Esophagus squamous epithelium (tissue), 5 donors: ENCODE measurements at regions not wholly inside any gene's neighbourhood (a gene's known extent, or its start where the extent isn't known, plus 50 kb on each side); places are given as distances from the start of the nearest gene placed in this dataset.

ENCODE experiments used
- DNase-seq: peaks from one replicate; lab custom pipeline; 2025; lab: John Stamatoyannopoulos, UW
- H3K27ac ChIP-seq, 4 donors: fragments of 200-600 bp; sonication (generic); one replicate each; pipeline ENCODE4 v1.5.1; 2016 to 2019; ENCODE audit warnings: mild to moderate bottlenecking in 1 of 4
- H3K27me3 ChIP-seq, 4 donors: fragments of 200-600 bp; sonication (generic); 1 replicate in 3 of 4; 2 replicates in 1 of 4; pipeline versions ENCODE4 v1.5.1 to v1.6.0; 2017 to 2021; ENCODE audit warnings: antibody characterized with exemption in 1 of 4
- H3K36me3 ChIP-seq, 3 donors: fragments of 200-600 bp; sonication (generic); one replicate each; pipeline ENCODE4 v1.5.1; 2016 to 2019
- H3K4me1 ChIP-seq, 3 donors: fragments of 200-600 bp; sonication (generic); one replicate each; pipeline ENCODE4 v1.5.1; 2017 to 2019
- H3K4me3 ChIP-seq, 4 donors: fragments of 200-600 bp; sonication (generic); 1 replicate in 3 of 4; 2 replicates in 1 of 4; pipeline ENCODE4 v1.5.1; 2016 to 2019; ENCODE audit warnings: mild to moderate bottlenecking in 2 of 4, moderate library complexity in 1 of 4
- H3K9me3 ChIP-seq, 3 donors: fragments of 200-600 bp; sonication (generic); one replicate each; pipeline ENCODE4 v1.5.1; 2016 to 2019
- POLR2A ChIP-seq, 4 donors: fragments of 450-650 bp; IDR thresholded peaks; one replicate each; pipeline ENCODE4 v1.6.1; 2017; ENCODE audit warnings: antibody characterized with exemption in 4 of 4, mild to moderate bottlenecking in 4 of 4, moderate library complexity in 3 of 4
- WGBS, 2 donors: methylation state at CpG; one replicate each; pipeline ENCODE4 v1.1.5; 2018; 5-methylcytosine and 5-hydroxymethylcytosine counted together
- intact Hi-C: fragments of 100-400 bp; cut with DNase I; formaldehyde crosslinking; loops from one replicate; pipeline ENCODE4 v1.15.0; 2022
- TF ChIP-seq, protein P1 (sequence below), 6 experiments: fragments of 450-650 bp in 4 of 6; fragments of 200-600 bp in 2 of 6; sonication (generic) in 2 of 6; IDR thresholded peaks; one replicate each; pipeline ENCODE4 v1.5.1; 2016 to 2019; ENCODE audit warnings: antibody characterized with exemption in 6 of 6, mild to moderate bottlenecking in 4 of 6, moderate library complexity in 4 of 6
- donor health status: DM: yes; HTN: yes; CAD: no.

DNA sequence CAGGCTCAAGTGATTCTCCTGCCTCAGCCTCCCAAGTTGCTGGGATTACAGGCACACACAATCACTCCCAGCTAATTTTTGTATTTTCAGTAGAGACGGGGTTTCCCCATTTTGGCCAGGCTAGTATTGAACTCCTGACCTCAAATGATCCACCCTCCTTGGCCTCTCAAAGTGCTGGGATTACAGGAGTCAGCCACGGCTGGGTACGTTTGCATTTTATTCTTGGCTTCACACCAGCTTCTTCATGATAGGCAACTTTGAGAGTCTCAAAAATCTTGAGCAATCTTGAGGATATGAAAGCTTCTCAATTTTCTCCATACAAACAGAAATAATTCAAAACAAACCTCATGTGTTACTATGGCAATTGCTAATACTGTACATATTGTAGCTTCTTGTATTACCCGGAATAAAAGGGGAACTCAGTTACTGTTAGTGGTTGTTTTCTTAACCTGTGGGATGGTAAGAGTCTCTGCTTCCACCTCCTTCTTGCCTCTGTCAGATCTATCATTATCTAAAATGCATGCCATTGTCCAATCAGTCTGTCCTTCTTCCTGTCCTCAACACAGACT lies 102.9 kb upstream of the SYT4 start:
- DNase-seq: no peak
- intact Hi-C loops: no loop called here
- H3K36me3 ChIP-seq: no peaks in the 10 kb centered on the region
- TF ChIP-seq, protein P1, sequence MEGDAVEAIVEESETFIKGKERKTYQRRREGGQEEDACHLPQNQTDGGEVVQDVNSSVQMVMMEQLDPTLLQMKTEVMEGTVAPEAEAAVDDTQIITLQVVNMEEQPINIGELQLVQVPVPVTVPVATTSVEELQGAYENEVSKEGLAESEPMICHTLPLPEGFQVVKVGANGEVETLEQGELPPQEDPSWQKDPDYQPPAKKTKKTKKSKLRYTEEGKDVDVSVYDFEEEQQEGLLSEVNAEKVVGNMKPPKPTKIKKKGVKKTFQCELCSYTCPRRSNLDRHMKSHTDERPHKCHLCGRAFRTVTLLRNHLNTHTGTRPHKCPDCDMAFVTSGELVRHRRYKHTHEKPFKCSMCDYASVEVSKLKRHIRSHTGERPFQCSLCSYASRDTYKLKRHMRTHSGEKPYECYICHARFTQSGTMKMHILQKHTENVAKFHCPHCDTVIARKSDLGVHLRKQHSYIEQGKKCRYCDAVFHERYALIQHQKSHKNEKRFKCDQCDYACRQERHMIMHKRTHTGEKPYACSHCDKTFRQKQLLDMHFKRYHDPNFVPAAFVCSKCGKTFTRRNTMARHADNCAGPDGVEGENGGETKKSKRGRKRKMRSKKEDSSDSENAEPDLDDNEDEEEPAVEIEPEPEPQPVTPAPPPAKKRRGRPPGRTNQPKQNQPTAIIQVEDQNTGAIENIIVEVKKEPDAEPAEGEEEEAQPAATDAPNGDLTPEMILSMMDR (IDR thresholded peaks at IDR 0.05): no peak
- no peak for TF ChIP-seq POLR2A (IDR thresholded peaks at IDR 0.05)
- H3K9me3 ChIP-seq: no peaks in the 10 kb centered on the region
- no peak overlapping the region for H3K27ac ChIP-seq
- H3K4me1 ChIP-seq: no peaks in the 10 kb centered on the region
- 52 to 57% methylated on average over 4 of the region's 4 CpGs for WGBS, 2 donors
- no peaks in the 10 kb centered on the region for H3K27me3 ChIP-seq
- no peak overlapping the region for H3K4me3 ChIP-seq

DNA sequence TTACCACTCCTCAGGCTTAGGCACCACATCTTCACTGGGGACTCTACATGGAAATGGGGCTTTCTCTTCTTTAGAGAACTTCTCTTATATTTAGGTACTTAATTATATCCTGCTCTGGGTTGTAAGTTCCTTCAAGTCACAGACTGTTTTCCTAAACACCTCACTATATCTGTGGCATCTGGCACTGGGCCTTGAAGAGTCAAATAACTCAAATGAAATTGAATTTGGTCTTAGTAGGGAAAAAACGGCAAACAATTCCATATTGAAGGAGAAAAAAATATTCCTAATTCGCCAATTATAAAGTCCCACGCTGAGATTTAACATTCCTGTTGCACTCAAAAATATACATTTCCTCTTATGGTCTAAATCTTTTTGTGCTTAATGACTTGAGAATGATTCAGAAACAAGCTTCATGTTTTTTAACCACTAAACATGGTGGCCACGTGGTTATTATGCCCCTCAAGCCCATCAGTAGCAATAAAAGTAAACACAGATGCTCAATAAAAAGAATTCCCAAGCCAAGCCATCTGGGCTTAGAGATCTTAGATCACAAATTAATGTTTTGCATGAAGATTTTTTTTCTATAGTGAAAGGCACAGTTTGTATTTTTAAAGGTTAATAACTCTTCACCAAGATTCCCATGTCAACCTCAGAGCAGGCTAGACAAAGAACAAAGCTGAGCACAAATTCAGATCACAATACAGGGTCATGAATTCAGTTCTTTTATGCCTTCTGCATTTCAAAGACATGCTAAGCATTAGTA lies 105.5 kb upstream of the SYT4 start:
- DNase-seq: no peak
- TF ChIP-seq POLR2A (IDR thresholded peaks at IDR 0.05): no peak
- TF ChIP-seq, protein P1 (IDR thresholded peaks at IDR 0.05): no peak
- intact Hi-C loops: no loop called here
- no peaks in the 10 kb centered on the region for H3K27me3 ChIP-seq
- H3K36me3 ChIP-seq: no peaks in the 10 kb centered on the region
- H3K9me3 ChIP-seq: no peaks in the 10 kb centered on the region
- H3K4me3 ChIP-seq: no peak overlapping the region
- H3K27ac ChIP-seq: no peak overlapping the region
- H3K4me1 ChIP-seq: no peaks in the 10 kb centered on the region
- WGBS, 2 donors: 62% methylated on average over 4 of the region's 4 CpGs

DNA sequence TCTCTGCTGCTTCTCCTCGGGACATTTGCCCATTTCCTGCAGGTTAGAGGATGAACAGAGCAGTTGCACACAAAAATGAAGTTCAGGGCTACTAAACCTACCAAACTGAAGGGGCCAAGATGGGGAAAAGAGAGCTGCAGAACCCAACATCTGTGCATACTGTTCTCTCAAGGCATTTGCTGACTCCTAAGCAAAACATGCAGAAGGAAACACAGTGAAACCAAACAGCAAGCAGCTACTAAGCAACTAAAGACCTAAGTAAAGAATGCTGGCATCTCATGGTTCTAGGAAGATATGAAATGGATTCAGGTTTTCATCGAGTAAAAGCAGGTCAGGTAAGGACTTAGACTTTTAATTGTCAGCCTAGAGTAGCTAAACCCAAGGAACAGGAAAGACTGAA lies 111.9 kb upstream of the SYT4 start:
- no peaks in the 10 kb centered on the region for H3K9me3 ChIP-seq
- no peaks in the 10 kb centered on the region for H3K4me1 ChIP-seq
- intact Hi-C loops: no loop called here
- TF ChIP-seq, protein P1 (IDR thresholded peaks at IDR 0.05): no peak
- TF ChIP-seq POLR2A (IDR thresholded peaks at IDR 0.05): no peak
- H3K27me3 ChIP-seq: no peaks in the 10 kb centered on the region
- no peak overlapping the region for H3K27ac ChIP-seq
- no peak overlapping the region for H3K4me3 ChIP-seq
- 37 to 45% methylated on average over 2 of the region's 2 CpGs for WGBS, 2 donors
- DNase-seq: no peak
- H3K36me3 ChIP-seq: no peaks in the 10 kb centered on the region

DNA sequence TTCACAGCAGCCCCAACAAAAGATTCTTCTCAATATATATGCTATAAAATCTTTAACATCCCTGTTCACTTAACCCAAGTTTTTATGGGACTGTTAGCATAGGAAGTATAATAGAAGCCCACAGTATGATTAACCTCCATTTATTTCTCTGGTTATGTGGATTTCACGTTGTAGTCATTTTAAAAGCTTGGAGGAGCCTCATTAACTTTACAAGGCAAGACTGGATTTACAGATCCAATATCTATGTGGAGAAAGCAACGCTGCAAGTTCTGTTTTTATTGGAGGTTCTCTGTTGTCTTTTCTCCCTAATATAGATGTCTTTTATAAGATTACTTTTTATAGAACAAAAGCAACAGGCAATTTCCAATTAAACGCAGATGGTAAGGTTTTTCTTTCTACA lies 114.9 kb upstream of the SYT4 start:
- intact Hi-C loops: no loop called here
- no peak overlapping the region for H3K27ac ChIP-seq
- no peak overlapping the region for H3K4me3 ChIP-seq
- H3K4me1 ChIP-seq: no peaks in the 10 kb centered on the region
- 56 to 66% methylated on average over 3 of the region's 3 CpGs for WGBS, 2 donors
- H3K9me3 ChIP-seq: no peaks in the 10 kb centered on the region
- H3K27me3 ChIP-seq: no peaks in the 10 kb centered on the region
- H3K36me3 ChIP-seq: no peaks in the 10 kb centered on the region
- TF ChIP-seq, protein P1 (IDR thresholded peaks at IDR 0.05): no peak
- TF ChIP-seq POLR2A (IDR thresholded peaks at IDR 0.05): no peak
- DNase-seq: no peak

DNA sequence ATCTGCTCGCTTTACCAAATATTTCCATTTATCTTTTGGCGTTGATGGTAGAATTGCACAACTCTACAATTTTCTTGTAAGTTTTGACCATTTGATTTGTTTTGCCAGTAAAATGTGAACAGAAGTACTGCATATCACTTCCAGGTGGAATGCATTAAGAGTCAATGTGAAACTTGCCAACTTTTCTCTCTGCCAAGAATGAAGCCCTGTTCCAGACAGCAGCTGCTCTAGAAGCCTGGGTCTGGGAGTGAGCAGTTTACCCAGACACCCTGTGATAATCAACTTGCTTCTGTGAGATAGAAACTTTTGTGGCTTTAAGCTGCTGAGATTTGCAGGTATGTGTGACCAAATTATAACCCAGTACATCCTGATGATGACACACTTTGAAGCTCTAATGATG lies 115.9 kb upstream of the SYT4 start:
- H3K27ac ChIP-seq: no peak overlapping the region
- H3K4me3 ChIP-seq: no peak overlapping the region
- DNase-seq: no peak
- H3K9me3 ChIP-seq: no peaks in the 10 kb centered on the region
- WGBS, 2 donors: 82 to 87% methylated on average over 2 of the region's 2 CpGs
- intact Hi-C loops: no loop called here
- no peaks in the 10 kb centered on the region for H3K27me3 ChIP-seq
- H3K36me3 ChIP-seq: no peaks in the 10 kb centered on the region
- H3K4me1 ChIP-seq: no peaks in the 10 kb centered on the region
- TF ChIP-seq, protein P1 (IDR thresholded peaks at IDR 0.05): no peak
- TF ChIP-seq POLR2A (IDR thresholded peaks at IDR 0.05): no peak
